A673 (cell line): ENCODE measurements at regions not wholly inside any gene's neighbourhood (a gene's known extent, or its start where the extent isn't known, plus 50 kb on each side); places are given as distances from the start of the nearest gene placed in this dataset.

Experiments used
- BruUV-seq: library from RNA; stranded (reverse); fragments of 400-500 nt; replicated peaks from 2 replicates; lab custom pipeline; 2021; lab: Mats Ljungman, UMichigan
- CTCF ChIA-PET: fragments of 300-600 bp; sonication (Branson Sonifier 250); formaldehyde crosslinking; loops from one replicate; lab custom pipeline; 2022; ENCODE audit warnings: antibody characterized with exemption; lab: Charles Lee
- POLR2A ChIA-PET: fragments of 300-600 bp; sonication (Branson Sonifier 250); formaldehyde crosslinking; loops from one replicate; lab custom pipeline; 2022; ENCODE audit warnings: antibody characterized with exemption; ENCODE audit not compliant: low non-redundant PET; lab: Charles Lee
- DNase-seq: peaks from one replicate; pipeline ENCODE4 v3.0.0-alpha.2; 2015; ENCODE audit warnings: low spot score
- H3K27ac ChIP-seq: fragments of 200-600 bp; sonication (generic); 2 replicates; pipeline ENCODE4 v1.5.1; 2016; ENCODE audit warnings: mixed run types, low read depth, mild to moderate bottlenecking, mixed read lengths, antibody characterized with exemption, low read length; ENCODE audit not compliant: poor library complexity, severe bottlenecking
- H3K27me3 ChIP-seq: fragments of 200-600 bp; sonication (generic); replicated peaks from 2 replicates; pipeline ENCODE4 v1.6.1; 2017; ENCODE audit warnings: mixed run types, low read depth, mild to moderate bottlenecking, mixed read lengths, antibody characterized with exemption, low read length; ENCODE audit not compliant: insufficient read depth, poor library complexity
- H3K36me3 ChIP-seq: fragments of 200-600 bp; sonication (generic); 2 replicates; pipeline ENCODE4 v1.6.1; 2016; ENCODE audit warnings: mixed run types, mild to moderate bottlenecking, mixed read lengths, antibody characterized with exemption, low read length; ENCODE audit not compliant: insufficient read depth, poor library complexity, severe bottlenecking
- H3K4me1 ChIP-seq: fragments of 200-600 bp; sonication (generic); 2 replicates; pipeline ENCODE4 v1.6.1; 2017; ENCODE audit warnings: mixed run types, mild to moderate bottlenecking, mixed read lengths, antibody characterized with exemption, low read length; ENCODE audit not compliant: insufficient read depth, poor library complexity, severe bottlenecking
- H3K4me3 ChIP-seq: fragments of 200-600 bp; sonication (generic); 2 replicates; pipeline ENCODE4 v1.5.1; 2016; ENCODE audit warnings: low read depth, mixed run types, mild to moderate bottlenecking, mixed read lengths, low read length; ENCODE audit not compliant: poor library complexity, severe bottlenecking
- H3K9me3 ChIP-seq: fragments of 200-600 bp; sonication (generic); 2 replicates; pipeline ENCODE4 v1.6.1; 2016; ENCODE audit warnings: mixed run types, low read depth, mild to moderate bottlenecking, mixed read lengths, antibody characterized with exemption, low read length; ENCODE audit not compliant: poor library complexity, severe bottlenecking
- EZH2 ChIP-seq: fragments of 200-600 bp; sonication (generic); IDR thresholded peaks from 2 replicates; pipeline ENCODE4 v1.6.1; 2017; ENCODE audit warnings: borderline replicate concordance, low read depth, mild to moderate bottlenecking, mixed read lengths, antibody characterized with exemption, low read length; ENCODE audit not compliant: poor library complexity, severe bottlenecking
- intact Hi-C: fragments of 100-400 bp; cut with micrococcal nuclease; formaldehyde crosslinking; loops from one replicate; pipeline ENCODE4 v1.10.0; 2022; ENCODE audit not compliant: unreplicated experiment
- TF ChIP-seq, protein P1 (sequence below): fragments of 300-800, 200-600 bp; sonication (generic); conservative IDR thresholded peaks from 2 replicates; pipeline ENCODE4 v1.5.1; 2017; ENCODE audit warnings: low read depth, mild to moderate bottlenecking, antibody characterized with exemption, low read length, moderate library complexity, mixed read lengths

DNA sequence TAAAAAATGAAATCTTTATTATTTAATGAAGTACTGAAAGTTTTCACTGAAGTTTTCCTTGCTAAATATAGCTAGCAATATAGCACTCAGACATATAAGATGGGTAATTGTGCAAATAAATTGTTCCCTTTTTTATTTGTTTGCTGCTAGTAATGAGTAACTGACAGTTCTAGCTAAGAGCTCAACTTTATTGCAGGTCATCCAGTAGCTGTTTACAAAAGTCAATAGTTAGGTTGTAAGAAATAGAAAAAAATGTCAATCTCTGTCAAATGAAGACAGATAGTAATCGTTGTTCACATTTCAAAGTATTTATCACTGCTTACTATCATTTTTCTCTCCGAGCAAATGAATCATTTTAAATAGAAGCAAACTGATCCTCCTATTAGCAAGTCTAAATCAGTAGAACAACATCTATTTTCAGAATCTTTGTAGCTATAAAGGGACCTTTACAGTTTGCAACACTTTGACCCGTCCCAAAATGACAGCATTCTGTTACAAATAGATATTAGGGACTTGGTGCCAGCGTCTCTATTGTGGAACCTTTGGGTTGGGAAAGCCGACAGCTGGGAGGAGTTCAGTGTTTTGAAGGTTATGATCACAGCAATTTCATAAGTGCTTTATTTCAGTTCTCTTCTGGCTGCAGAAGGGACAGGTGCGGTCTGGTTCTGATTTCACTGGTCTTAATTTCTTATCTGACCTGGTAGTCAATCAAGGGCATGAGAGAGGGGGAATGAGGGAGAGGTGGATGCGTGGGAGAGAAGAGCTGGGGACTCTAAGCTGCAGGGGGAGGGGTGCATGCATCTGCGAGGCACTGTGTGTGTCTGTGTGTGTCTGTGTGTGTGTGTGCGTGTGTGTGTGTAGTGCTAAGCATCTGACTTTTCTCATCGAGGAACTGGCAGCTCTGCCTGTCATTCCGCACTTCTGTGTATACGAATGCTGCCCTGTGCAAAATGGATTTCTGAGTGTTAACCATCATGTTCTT, 227.9 kb upstream of the PITX2 start:
- no peaks in the 10 kb centered on the region for H3K9me3 ChIP-seq
- H3K4me1 ChIP-seq = no peaks in the 10 kb centered on the region
- no peaks in the 10 kb centered on the region for H3K36me3 ChIP-seq
- ChIA-PET CTCF (no interaction called here), POLR2A (no interaction called here)
- no TSS peak for BruUV-seq
- no peak for DNase-seq
- H3K4me3 ChIP-seq = no peak overlapping the region
- intact Hi-C loops = no loop called here
- no peaks in the 10 kb centered on the region for H3K27me3 ChIP-seq
- no peak overlapping the region for H3K27ac ChIP-seq
- no peak for TF ChIP-seq EZH2
- TF ChIP-seq, protein P1, sequence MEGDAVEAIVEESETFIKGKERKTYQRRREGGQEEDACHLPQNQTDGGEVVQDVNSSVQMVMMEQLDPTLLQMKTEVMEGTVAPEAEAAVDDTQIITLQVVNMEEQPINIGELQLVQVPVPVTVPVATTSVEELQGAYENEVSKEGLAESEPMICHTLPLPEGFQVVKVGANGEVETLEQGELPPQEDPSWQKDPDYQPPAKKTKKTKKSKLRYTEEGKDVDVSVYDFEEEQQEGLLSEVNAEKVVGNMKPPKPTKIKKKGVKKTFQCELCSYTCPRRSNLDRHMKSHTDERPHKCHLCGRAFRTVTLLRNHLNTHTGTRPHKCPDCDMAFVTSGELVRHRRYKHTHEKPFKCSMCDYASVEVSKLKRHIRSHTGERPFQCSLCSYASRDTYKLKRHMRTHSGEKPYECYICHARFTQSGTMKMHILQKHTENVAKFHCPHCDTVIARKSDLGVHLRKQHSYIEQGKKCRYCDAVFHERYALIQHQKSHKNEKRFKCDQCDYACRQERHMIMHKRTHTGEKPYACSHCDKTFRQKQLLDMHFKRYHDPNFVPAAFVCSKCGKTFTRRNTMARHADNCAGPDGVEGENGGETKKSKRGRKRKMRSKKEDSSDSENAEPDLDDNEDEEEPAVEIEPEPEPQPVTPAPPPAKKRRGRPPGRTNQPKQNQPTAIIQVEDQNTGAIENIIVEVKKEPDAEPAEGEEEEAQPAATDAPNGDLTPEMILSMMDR = no peak

DNA sequence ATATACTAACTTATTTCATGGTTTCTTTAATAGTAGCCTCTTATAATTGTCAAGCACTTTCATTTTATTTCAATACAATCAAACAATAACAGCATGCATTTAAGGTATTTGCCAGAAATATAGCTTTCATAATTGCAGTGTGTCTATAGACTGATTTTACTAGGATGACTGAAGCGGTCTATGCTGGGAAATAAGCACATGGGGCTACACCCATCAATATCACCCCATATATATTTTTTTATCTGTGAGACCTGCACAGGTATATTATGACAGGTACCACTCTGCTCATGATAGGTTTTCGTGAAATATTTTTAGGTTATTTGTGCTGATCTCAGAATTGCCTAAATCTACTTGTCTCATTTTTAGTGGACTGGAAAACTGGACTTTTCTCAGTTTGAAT, 229.1 kb upstream of the PITX2 start:
- no peak for DNase-seq
- Histone ChIP-seq H3K9me3 (no peaks in the 10 kb centered on the region), H3K36me3 (no peaks in the 10 kb centered on the region), H3K4me3 (no peak overlapping the region), H3K27me3 (no peaks in the 10 kb centered on the region), H3K4me1 (no peaks in the 10 kb centered on the region), H3K27ac (no peak overlapping the region)
- BruUV-seq = no TSS peak
- intact Hi-C loops = no loop called here
- ChIA-PET POLR2A (no interaction called here), CTCF (no interaction called here)
- TF ChIP-seq EZH2 = no peak
- TF ChIP-seq, protein P1 = no peak

DNA sequence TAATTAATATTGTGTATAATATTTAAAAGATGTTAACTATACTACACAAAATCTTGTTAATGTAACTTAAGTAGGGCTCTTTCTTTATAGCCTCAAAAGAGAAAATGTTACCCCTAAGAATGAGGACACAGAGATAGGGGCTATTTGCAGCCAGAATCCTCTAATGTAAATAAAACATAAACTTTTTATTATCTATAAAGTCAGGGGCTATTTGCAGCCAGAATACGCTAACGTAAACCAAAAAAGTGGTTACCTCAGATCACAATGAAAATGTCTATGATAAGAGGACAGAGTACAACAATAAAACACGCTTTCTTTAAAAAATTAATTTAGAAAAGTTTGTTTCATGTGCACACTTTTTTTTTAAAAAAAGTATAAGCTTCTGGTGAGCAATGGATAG, 229.9 kb upstream of the PITX2 start:
- TF ChIP-seq EZH2 = no peak
- TF ChIP-seq, protein P1 = no peak
- Histone ChIP-seq H3K27me3 (no peaks in the 10 kb centered on the region), H3K27ac (no peak overlapping the region), H3K4me1 (no peaks in the 10 kb centered on the region), H3K4me3 (no peak overlapping the region), H3K9me3 (no peaks in the 10 kb centered on the region), H3K36me3 (no peaks in the 10 kb centered on the region)
- POLR2A ChIA-PET = no interaction called here
- intact Hi-C loops = no loop called here
- DNase-seq = no peak
- no TSS peak for BruUV-seq
- CTCF ChIA-PET = no interaction called here
